ENCODE measurements at regions not wholly inside any gene's neighbourhood (a gene's known extent, or its start where the extent isn't known, plus 50 kb on each side); places are given as distances from the start of the nearest gene placed in this dataset.

DNA sequence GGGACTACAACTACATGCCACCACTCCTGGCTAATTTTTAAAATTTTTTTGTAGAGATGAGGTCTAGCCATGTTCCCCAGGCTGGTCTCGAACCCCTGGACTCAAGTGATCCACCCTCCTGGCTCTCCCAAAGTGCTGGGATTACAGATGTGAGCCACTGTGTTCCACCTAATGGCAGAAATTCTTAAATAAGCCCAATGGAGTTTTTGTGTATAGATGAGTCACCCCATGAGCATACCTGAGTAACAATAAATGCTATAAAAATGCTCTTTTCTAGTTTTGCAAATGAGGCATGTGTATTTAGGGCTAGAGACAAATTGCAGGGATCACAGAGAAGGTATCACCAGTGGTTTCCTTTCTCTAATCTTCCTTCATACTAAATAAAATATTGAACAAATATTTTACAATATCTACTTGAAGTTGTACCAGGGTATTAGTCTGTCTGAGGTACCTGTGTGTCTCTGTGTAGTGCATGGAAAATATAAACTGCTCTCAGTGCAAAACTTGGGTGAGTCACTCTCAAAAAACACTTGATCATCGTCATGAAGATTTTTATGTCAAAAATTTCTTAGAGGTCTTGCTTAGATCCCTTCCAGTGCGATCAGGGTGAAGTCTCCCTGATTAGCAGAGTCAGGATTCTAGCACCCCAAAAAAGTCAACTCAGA is 337.1 kb upstream of the MMADHC start:
- 0 out of 2 replicates have a peak overlapping the region, but pooled peaks have one; percentile 3 for H3K9ac ChIP-seq
- H3K4me2 ChIP-seq (ENCODE audit: unreplicated experiment), result no peak overlapping the region
- no peak overlapping the region for H2AFZ ChIP-seq
- no peaks in the 10 kb centered on the region for H4K20me1 ChIP-seq (ENCODE audit: insufficient read depth)
- TF ChIP-seq EZH2 (IDR thresholded peaks at IDR 0.05; ENCODE audit: insufficient read depth, poor library complexity, severe bottlenecking) (no peak), EZH2phosphoT487 (IDR thresholded peaks at IDR 0.05; ENCODE audit: insufficient read depth, low read depth) (no peak)
- H3K79me2 ChIP-seq (ENCODE audit: insufficient read depth), result no peaks in the 10 kb centered on the region
- no peaks in the 10 kb centered on the region for H3K9me3 ChIP-seq (ENCODE audit: low read depth)
- peak; percentile 36 for DNase-seq
- in situ Hi-C loops (cut with MboI), result no loop called here
- no peaks in the 10 kb centered on the region for H3K27me3 ChIP-seq (replicated peaks; ENCODE audit: insufficient read depth)
- H3F3A ChIP-seq (ENCODE audit: insufficient read depth), result peaks cover 12% of the 10 kb centered on the region
- H3K36me3 ChIP-seq (ENCODE audit: low read depth), result no peaks in the 10 kb centered on the region
- WGBS, 2 experiments (ENCODE audit: low coverage in 1 of 2, low lambda C conversion rate in 2 of 2, missing lambda C conversion rate in 2 of 2), result 89% methylated on average over 3 of the region's 3 CpGs
- H3K27ac ChIP-seq, result peak overlapping the region; percentile 23
- no peaks in the 10 kb centered on the region for H3K9me2 ChIP-seq (ENCODE audit: insufficient read depth)
- no peak overlapping the region for H3K4me3 ChIP-seq
- H3K4me1 ChIP-seq (ENCODE audit: insufficient read depth), result peaks cover 14% of the 10 kb centered on the region

DNA sequence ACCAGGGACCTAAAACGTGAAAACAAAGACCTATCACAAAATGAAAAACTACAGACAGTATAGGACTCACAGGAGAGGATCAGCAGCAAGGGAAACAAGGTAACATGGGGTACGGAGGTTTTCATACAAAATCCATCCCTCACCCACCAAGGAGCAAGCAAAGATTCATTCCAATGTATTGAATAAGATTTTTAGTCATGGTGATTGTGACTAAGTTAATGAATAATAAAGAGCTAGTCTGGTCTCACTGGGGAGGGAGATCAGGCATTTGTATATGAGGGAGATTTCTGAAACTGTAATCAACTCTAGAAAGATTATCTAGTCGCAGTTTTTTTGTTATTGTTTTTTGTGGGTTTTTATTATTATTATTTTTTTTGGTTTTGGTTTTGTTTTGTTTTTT is 336.5 kb upstream of the MMADHC start:
- no peaks in the 10 kb centered on the region for H3K9me2 ChIP-seq (ENCODE audit: insufficient read depth)
- TF ChIP-seq EZH2 (IDR thresholded peaks at IDR 0.05; ENCODE audit: insufficient read depth, poor library complexity, severe bottlenecking) (no peak), EZH2phosphoT487 (IDR thresholded peaks at IDR 0.05; ENCODE audit: insufficient read depth, low read depth) (no peak)

DNA sequence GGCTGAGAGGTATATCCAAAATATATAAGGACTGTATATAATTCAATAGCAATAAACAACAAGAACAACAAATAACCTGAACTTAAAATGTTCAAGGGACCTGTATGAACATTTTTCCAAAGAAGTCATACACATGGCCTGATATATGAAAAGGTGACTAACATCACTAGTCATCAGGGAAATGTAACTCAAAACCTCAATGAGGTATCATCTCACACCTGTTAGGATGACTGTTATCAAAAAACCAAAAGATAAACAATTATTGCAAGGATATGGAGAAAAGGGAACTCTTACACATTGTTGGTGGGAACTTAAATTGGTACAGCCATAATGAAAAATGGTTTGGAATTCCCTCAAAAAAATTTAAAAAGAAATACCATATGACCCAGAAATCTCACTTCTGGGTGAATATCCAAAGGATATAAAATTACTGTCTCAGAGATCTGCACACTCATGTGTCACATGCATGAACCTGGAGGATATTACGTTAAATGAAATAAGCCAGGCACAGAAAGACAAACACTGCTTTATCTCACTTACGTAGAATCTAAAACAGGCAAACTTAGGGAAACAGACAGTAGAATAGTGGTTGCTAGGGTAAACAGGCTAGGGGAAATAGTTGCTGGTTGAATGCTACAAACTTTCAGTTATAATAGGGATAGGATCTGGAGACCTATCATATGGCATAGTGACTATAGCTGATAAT is 334.5 kb upstream of the MMADHC start:
- Histone ChIP-seq H3K9me3 (ENCODE audit: low read depth) (no peaks in the 10 kb centered on the region), H2AFZ (no peak overlapping the region), H3K79me2 (ENCODE audit: insufficient read depth) (no peaks in the 10 kb centered on the region), H3F3A (ENCODE audit: insufficient read depth) (peaks cover 12% of the 10 kb centered on the region), H3K4me2 (ENCODE audit: unreplicated experiment) (no peak overlapping the region), H3K4me1 (ENCODE audit: insufficient read depth) (peaks cover 14% of the 10 kb centered on the region), H3K36me3 (ENCODE audit: low read depth) (no peaks in the 10 kb centered on the region), H4K20me1 (ENCODE audit: insufficient read depth) (no peaks in the 10 kb centered on the region), H3K9ac (no peak overlapping the region), H3K27me3 (replicated peaks; ENCODE audit: insufficient read depth) (no peaks in the 10 kb centered on the region), H3K27ac (no peak overlapping the region), H3K9me2 (ENCODE audit: insufficient read depth) (no peaks in the 10 kb centered on the region), H3K4me3 (no peak overlapping the region)
- no peak for DNase-seq
- in situ Hi-C loops (cut with MboI), result no loop called here
- 96 to 98% methylated on average over 2 of the region's 2 CpGs for WGBS, 2 experiments (ENCODE audit: low coverage in 1 of 2, low lambda C conversion rate in 2 of 2, missing lambda C conversion rate in 2 of 2)
- no peak for TF ChIP-seq EZH2 (IDR thresholded peaks at IDR 0.05; ENCODE audit: insufficient read depth, poor library complexity, severe bottlenecking)
- TF ChIP-seq EZH2phosphoT487 (IDR thresholded peaks at IDR 0.05; ENCODE audit: insufficient read depth, low read depth), result no peak

More for the DNA sequence above, 336.5 kb upstream of the MMADHC start:
- in situ Hi-C loops (cut with MboI), result no loop called here
- Histone ChIP-seq H3K4me1 (ENCODE audit: insufficient read depth) (peaks cover 14% of the 10 kb centered on the region), H4K20me1 (ENCODE audit: insufficient read depth) (no peaks in the 10 kb centered on the region), H2AFZ (peak overlapping the region; percentile 79), H3K27me3 (replicated peaks; ENCODE audit: insufficient read depth) (no peaks in the 10 kb centered on the region), H3K9me3 (ENCODE audit: low read depth) (no peaks in the 10 kb centered on the region), H3K9ac (0 out of 2 replicates have a peak overlapping the region, but pooled peaks have one; percentile 3), H3F3A (ENCODE audit: insufficient read depth) (peaks cover 12% of the 10 kb centered on the region), H3K27ac (peak overlapping the region; percentile 23), H3K36me3 (ENCODE audit: low read depth) (no peaks in the 10 kb centered on the region), H3K4me3 (0 out of 2 replicates have a peak overlapping the region, but pooled peaks have one; percentile 9), H3K4me2 (ENCODE audit: unreplicated experiment) (peak overlapping the region; percentile 55), H3K79me2 (ENCODE audit: insufficient read depth) (no peaks in the 10 kb centered on the region)
- 20 to 30% methylated on average over 3 of the region's 3 CpGs for WGBS, 2 experiments (ENCODE audit: low coverage in 1 of 2, low lambda C conversion rate in 2 of 2, missing lambda C conversion rate in 2 of 2)
- DNase-seq, result peak; percentile 77

DNA sequence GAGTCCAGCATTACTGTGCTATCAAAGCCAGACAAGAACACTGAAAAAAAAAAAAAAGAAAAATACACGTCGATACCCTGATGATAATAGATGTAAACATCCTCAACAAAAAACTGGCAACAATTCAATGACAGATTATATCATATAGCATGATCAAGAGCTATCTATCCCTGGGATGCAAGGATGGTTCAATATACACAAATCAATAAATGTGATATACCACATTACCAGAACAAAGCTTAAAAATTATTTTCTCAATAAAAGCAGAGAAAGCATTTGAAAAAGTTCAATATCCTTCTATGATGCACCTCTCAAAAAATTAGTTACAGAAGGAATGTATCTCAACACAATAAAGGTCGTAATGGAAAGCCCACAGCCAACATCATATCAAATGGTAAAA is 332.8 kb upstream of the MMADHC start:
- 72 to 79% methylated on average over 3 of the region's 3 CpGs for WGBS, 2 experiments (ENCODE audit: low coverage in 1 of 2, low lambda C conversion rate in 2 of 2, missing lambda C conversion rate in 2 of 2)

More for the DNA sequence above, 332.8 kb upstream of the MMADHC start:
- H3K36me3 ChIP-seq (ENCODE audit: low read depth), result no peaks in the 10 kb centered on the region
- DNase-seq, result no peak
- no peak overlapping the region for H3K27ac ChIP-seq
- peaks cover 14% of the 10 kb centered on the region for H3K4me1 ChIP-seq (ENCODE audit: insufficient read depth)
- in situ Hi-C loops (cut with MboI), result no loop called here
- H4K20me1 ChIP-seq (ENCODE audit: insufficient read depth), result no peaks in the 10 kb centered on the region
- no peaks in the 10 kb centered on the region for H3K79me2 ChIP-seq (ENCODE audit: insufficient read depth)
- H3K4me2 ChIP-seq (ENCODE audit: unreplicated experiment), result no peak overlapping the region
- no peak overlapping the region for H3K9ac ChIP-seq
- no peaks in the 10 kb centered on the region for H3K9me2 ChIP-seq (ENCODE audit: insufficient read depth)
- no peaks in the 10 kb centered on the region for H3K27me3 ChIP-seq (replicated peaks; ENCODE audit: insufficient read depth)
- H3F3A ChIP-seq (ENCODE audit: insufficient read depth), result peaks cover 12% of the 10 kb centered on the region
- TF ChIP-seq EZH2 (IDR thresholded peaks at IDR 0.05; ENCODE audit: insufficient read depth, poor library complexity, severe bottlenecking) (no peak), EZH2phosphoT487 (IDR thresholded peaks at IDR 0.05; ENCODE audit: insufficient read depth, low read depth) (no peak)
- no peaks in the 10 kb centered on the region for H3K9me3 ChIP-seq (ENCODE audit: low read depth)
- H3K4me3 ChIP-seq, result no peak overlapping the region
- H2AFZ ChIP-seq, result no peak overlapping the region
